BLaER1 (cell line): ENCODE measurements at regions not wholly inside any gene's neighbourhood (a gene's known extent, or its start where the extent isn't known, plus 50 kb on each side); places are given as distances from the start of the nearest gene placed in this dataset.

ENCODE experiments used
- H3K27ac ChIP-seq: shearing (Covaris generic); formaldehyde crosslinking; 2 replicates; pipeline ENCODE4 v1.8.1; 2022
- H3K27me3 ChIP-seq: shearing (Covaris generic); formaldehyde crosslinking; 2 replicates; pipeline ENCODE4 v1.8.1; 2022
- H3K36me3 ChIP-seq: shearing (Covaris generic); formaldehyde crosslinking; 2 replicates; pipeline ENCODE4 v1.8.1; 2022
- H3K4me1 ChIP-seq: shearing (Covaris generic); formaldehyde crosslinking; 2 replicates; pipeline ENCODE4 v1.8.1; 2022
- H3K4me2 ChIP-seq: shearing (Covaris generic); formaldehyde crosslinking; 2 replicates; pipeline ENCODE4 v1.8.1; 2022
- H3K4me3 ChIP-seq: shearing (Covaris generic); formaldehyde crosslinking; 2 replicates; pipeline ENCODE4 v1.8.1; 2022
- H3K9ac ChIP-seq: shearing (Covaris generic); formaldehyde crosslinking; 2 replicates; pipeline ENCODE4 v1.8.1; 2022
- H3K9me3 ChIP-seq: shearing (Covaris generic); formaldehyde crosslinking; 2 replicates; pipeline ENCODE4 v1.8.1; 2022
- H4K20me1 ChIP-seq: shearing (Covaris generic); formaldehyde crosslinking; 2 replicates; pipeline ENCODE4 v1.8.1; 2022
- Cebpa-rat ChIP-seq: shearing (Covaris generic); IDR thresholded peaks from 2 replicates; pipeline ENCODE4 v1.8.1; 2022

DNA sequence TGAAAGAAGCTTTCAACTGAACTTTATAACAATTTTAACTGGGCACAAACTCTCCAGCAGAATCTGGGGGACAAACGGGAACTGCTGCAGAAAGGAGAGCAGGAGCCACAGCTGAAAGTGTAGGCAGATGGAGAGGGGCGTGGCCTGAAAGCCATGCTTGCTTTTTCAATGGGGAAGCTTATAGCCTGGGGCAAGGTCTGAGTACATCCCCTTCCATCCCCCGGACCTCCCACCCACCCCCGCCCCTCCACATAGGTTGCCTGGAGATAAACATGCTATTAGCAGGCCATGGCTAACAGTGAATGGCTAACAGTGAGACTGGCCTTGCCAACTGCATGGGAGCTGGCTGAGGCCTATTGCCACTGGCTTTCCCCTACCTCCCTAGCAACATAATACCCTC, 317.9 kb upstream of the TANK start:
- no peak overlapping the region for H3K9ac ChIP-seq
- no peaks in the 10 kb centered on the region for H4K20me1 ChIP-seq
- no peaks in the 10 kb centered on the region for H3K36me3 ChIP-seq
- H3K27me3 ChIP-seq = no peaks in the 10 kb centered on the region
- H3K4me2 ChIP-seq = no peak overlapping the region
- no peak overlapping the region for H3K27ac ChIP-seq
- H3K9me3 ChIP-seq = peaks cover 13% of the 10 kb centered on the region
- no peak overlapping the region for H3K4me3 ChIP-seq
- TF ChIP-seq Cebpa-rat = no peak
- H3K4me1 ChIP-seq = no peaks in the 10 kb centered on the region

DNA sequence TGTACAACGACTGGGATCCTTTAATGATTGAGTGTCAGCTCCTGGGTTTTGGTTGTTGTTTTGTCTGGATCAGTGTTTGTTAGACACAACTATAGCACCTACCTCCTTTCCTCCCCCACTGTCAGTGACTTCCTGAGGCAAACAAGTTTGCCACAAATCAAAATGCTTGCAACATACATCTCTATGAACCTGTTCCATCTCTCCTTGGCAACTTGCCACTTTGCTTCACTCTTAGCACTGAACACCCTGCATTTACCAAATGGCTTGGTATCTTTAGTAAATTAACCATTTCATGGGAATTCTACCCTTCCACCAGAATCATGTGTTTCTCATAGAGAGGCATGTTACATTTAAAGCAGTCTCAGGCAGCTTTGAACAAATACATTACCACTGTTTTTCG, 301.1 kb upstream of the TANK start:
- TF ChIP-seq Cebpa-rat = no peak
- Histone ChIP-seq H3K4me2 (no peak overlapping the region), H3K4me3 (no peak overlapping the region), H3K27me3 (no peaks in the 10 kb centered on the region), H3K27ac (no peak overlapping the region), H4K20me1 (no peaks in the 10 kb centered on the region), H3K9ac (no peak overlapping the region), H3K4me1 (no peaks in the 10 kb centered on the region), H3K36me3 (no peaks in the 10 kb centered on the region), H3K9me3 (no peaks in the 10 kb centered on the region)

DNA sequence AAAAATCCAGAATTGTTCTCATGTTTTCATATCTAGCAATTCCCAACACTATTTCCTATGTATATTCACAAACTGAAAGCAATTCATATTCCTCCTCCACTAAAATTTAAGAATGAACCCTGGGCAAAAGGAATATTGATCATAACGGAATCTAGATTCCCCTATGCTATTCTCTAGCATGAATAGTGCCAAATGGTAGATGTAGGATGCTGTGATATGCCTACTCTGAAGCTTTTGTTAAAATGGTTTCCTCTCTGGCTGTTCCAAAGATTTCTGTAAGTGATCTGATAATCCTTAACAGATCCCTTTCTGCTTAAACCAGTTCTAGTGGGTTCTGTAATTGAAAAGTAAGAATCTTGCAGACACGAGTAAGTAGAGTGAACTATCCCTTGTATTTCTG, 298.0 kb upstream of the TANK start:
- no peaks in the 10 kb centered on the region for H3K9me3 ChIP-seq
- TF ChIP-seq Cebpa-rat = no peak

DNA sequence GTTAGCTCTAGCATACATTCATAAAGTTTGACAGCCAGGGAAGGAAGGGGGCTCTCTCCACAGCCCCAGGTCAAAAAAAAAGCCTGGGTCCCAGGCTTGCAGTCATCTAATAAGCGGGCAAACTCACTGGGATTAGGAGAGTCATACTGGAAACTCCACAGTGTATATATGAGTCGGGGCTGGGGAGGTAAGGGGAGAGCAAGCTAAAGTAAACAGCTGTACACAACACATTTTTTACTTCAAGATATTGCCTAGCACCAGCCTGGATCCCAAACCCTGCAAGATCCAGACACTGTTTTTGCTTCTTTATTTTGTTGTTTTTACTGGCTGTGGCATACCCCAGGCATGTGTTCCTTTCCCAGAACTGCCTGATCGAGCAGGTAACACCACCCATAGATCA, 291.3 kb upstream of the TANK start:
- Histone ChIP-seq H3K27me3 (no peaks in the 10 kb centered on the region), H3K4me3 (no peak overlapping the region), H4K20me1 (no peaks in the 10 kb centered on the region), H3K9me3 (no peaks in the 10 kb centered on the region), H3K4me1 (no peaks in the 10 kb centered on the region), H3K9ac (no peak overlapping the region), H3K27ac (no peak overlapping the region), H3K4me2 (no peak overlapping the region), H3K36me3 (no peaks in the 10 kb centered on the region)
- TF ChIP-seq Cebpa-rat = no peak

More for the DNA sequence above, 298.0 kb upstream of the TANK start:
- Histone ChIP-seq H3K4me1 (no peaks in the 10 kb centered on the region), H3K4me3 (no peak overlapping the region), H3K36me3 (no peaks in the 10 kb centered on the region), H3K27ac (no peak overlapping the region), H3K9ac (no peak overlapping the region), H3K4me2 (no peak overlapping the region), H3K27me3 (no peaks in the 10 kb centered on the region), H4K20me1 (no peaks in the 10 kb centered on the region)

DNA sequence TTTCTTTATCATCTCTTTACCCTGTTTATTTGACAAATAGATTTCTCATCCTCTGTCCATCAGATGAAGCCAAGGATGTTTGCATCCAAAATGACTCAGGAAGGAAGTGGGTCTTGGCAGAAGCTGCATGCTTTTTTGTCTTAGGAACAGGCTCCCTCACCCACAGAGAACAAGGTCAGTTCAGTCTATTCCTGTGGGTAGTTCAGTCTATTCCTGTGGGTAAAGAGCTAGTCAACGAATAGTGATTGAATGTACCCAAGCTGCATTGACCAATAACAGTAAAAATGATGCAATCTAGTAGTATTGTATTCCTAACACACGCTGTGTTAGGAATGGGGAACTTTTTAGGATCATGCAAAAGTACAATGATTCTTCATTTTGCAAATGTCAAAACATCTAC, 290.8 kb upstream of the TANK start:
- Histone ChIP-seq H3K9me3 (no peaks in the 10 kb centered on the region), H3K9ac (no peak overlapping the region), H3K27ac (no peak overlapping the region), H3K27me3 (no peaks in the 10 kb centered on the region), H3K4me3 (no peak overlapping the region), H3K4me2 (no peak overlapping the region; the same call in 1 of the 2 replicates), H4K20me1 (no peaks in the 10 kb centered on the region), H3K36me3 (no peaks in the 10 kb centered on the region), H3K4me1 (no peaks in the 10 kb centered on the region)
- no peak for TF ChIP-seq Cebpa-rat

DNA sequence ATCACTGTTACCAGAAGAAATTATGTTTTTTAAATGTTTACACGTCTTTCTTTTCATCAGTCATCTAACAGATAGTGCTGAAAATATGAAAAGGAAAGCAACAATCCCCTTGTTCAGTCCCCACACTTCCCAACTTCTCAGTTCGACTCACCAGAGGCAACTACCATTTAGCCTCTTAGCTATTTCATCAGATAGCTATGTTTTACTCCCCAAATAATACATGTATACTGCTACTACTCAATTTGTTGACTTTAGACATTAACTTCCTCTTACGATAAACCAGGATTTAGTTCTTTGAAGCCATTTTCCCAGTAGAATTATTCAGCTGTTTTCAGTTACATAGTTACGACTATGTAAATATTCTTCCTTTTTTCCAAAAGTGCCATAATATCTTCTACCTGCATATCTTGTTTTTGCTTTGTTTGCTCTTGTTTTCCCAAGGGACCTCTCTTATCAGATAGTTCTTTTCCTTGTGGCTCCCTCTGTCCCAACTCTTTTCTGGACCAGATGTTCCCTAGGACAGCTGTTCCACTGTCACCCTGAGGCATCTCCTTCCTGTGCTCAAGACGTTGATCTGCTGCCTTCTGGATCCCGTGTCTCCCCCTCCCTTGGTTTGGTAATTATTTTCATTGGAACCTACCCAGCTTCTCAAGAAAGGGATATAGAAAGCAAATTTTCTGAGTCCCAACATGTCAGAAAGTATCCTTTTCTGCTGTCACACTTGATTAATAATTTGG, 289.3 kb upstream of the TANK start:
- no peaks in the 10 kb centered on the region for H3K4me1 ChIP-seq
- H3K4me3 ChIP-seq = no peak overlapping the region
- no peaks in the 10 kb centered on the region for H4K20me1 ChIP-seq
- no peak overlapping the region for H3K4me2 ChIP-seq
- H3K9ac ChIP-seq = no peak overlapping the region
- no peak for TF ChIP-seq Cebpa-rat
- no peaks in the 10 kb centered on the region for H3K36me3 ChIP-seq
- no peaks in the 10 kb centered on the region for H3K27me3 ChIP-seq
- no peak overlapping the region for H3K27ac ChIP-seq
- no peaks in the 10 kb centered on the region for H3K9me3 ChIP-seq

DNA sequence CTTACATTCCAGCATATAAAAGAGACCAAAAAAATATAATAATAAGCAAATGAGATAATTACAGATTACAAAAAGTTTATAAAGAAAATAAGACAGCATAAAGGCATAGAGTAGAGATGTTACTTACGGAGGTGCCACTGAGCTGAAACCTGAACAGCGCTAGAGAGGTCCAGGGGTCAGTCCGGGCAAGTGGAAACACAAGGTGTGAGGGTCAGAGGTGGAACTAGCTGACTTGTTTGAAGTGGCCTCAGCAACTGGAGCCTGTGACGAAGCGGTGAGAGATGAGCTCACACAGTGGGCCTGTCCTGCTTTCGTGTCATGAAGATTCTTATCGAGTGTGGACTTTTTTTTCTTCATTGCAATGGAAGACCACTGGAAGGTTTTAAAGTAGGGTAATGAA, 288.3 kb upstream of the TANK start:
- no peak for TF ChIP-seq Cebpa-rat
- Histone ChIP-seq H3K9me3 (no peaks in the 10 kb centered on the region), H3K4me2 (no peak overlapping the region), H3K4me3 (no peak overlapping the region), H3K4me1 (no peaks in the 10 kb centered on the region), H3K27ac (no peak overlapping the region), H3K27me3 (no peaks in the 10 kb centered on the region), H3K36me3 (no peaks in the 10 kb centered on the region), H3K9ac (no peak overlapping the region), H4K20me1 (no peaks in the 10 kb centered on the region)

DNA sequence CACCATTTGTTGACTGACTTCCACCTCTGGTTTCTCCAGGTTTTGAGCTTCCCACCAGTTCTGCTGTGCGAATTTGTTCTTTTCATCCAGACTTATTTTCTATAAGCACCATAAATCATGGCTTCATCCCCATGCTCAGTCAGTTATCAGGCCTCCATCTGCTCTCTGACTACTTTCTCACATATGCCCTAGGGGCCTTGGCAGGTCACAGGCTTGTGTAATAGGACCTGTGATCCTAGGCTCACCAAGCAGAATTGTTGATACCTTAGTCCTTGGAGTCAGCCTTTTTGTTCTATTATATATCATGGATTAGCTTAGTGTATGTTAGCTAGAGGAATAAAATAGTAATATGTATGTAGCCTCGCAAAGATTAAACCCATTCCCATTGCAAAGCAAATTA, 284.2 kb upstream of the TANK start:
- Histone ChIP-seq H3K36me3 (no peaks in the 10 kb centered on the region), H3K27me3 (no peaks in the 10 kb centered on the region), H3K4me2 (no peak overlapping the region), H4K20me1 (no peaks in the 10 kb centered on the region), H3K4me3 (no peak overlapping the region), H3K9me3 (no peaks in the 10 kb centered on the region), H3K27ac (no peak overlapping the region), H3K4me1 (no peaks in the 10 kb centered on the region), H3K9ac (no peak overlapping the region)
- TF ChIP-seq Cebpa-rat = no peak

DNA sequence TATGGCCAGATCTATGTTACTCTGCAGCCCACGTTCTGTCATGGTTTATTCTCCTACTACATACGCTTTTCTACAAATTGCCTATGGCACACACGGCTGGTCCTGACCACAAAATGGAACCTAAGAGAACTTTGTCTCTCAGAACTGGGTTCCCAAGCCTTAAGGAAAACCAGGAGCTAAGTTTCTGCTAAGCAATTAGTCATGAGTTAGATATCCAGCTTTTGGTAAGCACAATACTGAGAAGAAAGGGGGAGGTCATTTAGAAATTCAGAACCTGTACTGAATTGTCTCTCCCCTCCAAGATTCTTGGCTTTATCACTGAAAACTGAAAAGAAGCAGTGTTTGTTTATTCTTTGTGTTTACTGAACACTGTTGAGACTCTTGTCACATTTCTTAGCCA, 283.5 kb upstream of the TANK start:
- Histone ChIP-seq H3K27ac (no peak overlapping the region), H3K36me3 (no peaks in the 10 kb centered on the region), H3K4me3 (no peak overlapping the region), H3K9me3 (no peaks in the 10 kb centered on the region), H3K9ac (no peak overlapping the region), H3K4me1 (no peaks in the 10 kb centered on the region), H3K27me3 (no peaks in the 10 kb centered on the region), H4K20me1 (no peaks in the 10 kb centered on the region), H3K4me2 (no peak overlapping the region)
- TF ChIP-seq Cebpa-rat = no peak

DNA sequence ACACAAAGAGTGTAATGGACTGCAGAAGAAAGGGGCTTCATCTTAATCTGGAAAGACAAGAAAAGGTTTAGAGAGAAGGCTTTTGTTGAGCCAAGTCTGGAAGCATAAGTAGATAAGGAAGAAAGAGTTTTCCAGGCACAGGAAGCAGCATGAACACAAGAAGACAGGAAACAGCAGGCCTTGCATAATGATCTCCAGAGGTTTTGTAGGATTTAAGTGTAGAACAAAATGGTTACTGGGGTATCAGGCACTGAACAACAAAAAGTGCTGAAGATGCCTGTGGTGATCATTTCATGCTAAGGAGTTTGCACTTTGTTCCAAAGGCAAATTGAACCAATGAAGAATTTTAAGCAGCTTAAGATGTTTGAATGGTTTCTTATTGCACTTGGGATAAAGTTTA, 281.6 kb upstream of the TANK start:
- Histone ChIP-seq H3K27me3 (no peaks in the 10 kb centered on the region), H3K36me3 (no peaks in the 10 kb centered on the region), H3K4me3 (no peak overlapping the region), H3K9me3 (no peaks in the 10 kb centered on the region), H3K4me1 (no peaks in the 10 kb centered on the region), H4K20me1 (no peaks in the 10 kb centered on the region), H3K9ac (no peak overlapping the region), H3K4me2 (no peak overlapping the region), H3K27ac (no peak overlapping the region)
- TF ChIP-seq Cebpa-rat = no peak

DNA sequence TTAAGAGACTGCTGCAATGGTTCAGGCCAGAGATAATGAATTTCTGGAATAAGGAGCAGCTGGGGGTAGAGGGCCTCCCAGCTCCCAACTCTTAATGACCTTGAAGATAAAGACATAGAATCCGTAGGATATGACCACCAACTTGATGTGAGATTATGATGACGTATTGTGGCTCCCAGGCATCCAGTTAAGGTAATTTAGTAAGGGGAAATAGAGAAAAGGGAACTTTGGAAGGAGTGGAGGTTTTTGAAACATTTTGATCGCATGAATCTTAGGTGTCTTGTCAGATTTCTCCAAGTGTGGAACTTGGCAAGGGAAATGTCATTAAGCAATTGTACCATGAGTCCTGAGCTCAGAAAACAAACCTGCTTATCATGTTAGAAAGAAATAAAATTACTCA, 277.3 kb upstream of the TANK start:
- H3K27ac ChIP-seq = no peak overlapping the region
- no peaks in the 10 kb centered on the region for H3K9me3 ChIP-seq
- no peaks in the 10 kb centered on the region for H4K20me1 ChIP-seq
- H3K9ac ChIP-seq = no peak overlapping the region
- H3K27me3 ChIP-seq = no peaks in the 10 kb centered on the region
- no peak overlapping the region for H3K4me2 ChIP-seq
- no peaks in the 10 kb centered on the region for H3K4me1 ChIP-seq
- no peaks in the 10 kb centered on the region for H3K36me3 ChIP-seq
- TF ChIP-seq Cebpa-rat = no peak
- H3K4me3 ChIP-seq = no peak overlapping the region
